LNCAP (cell line): ENCODE measurements at regions not wholly inside any gene's neighbourhood (a gene's known extent, or its start where the extent isn't known, plus 50 kb on each side); places are given as distances from the start of the nearest gene placed in this dataset.

Experiments
- TF ChIP-seq, protein P1 (sequence below): fragments of 450-650 bp; IDR thresholded peaks from 2 replicates; pipeline ENCODE4 v1.5.1; 2017; ENCODE audit warnings: mild to moderate bottlenecking

DNA sequence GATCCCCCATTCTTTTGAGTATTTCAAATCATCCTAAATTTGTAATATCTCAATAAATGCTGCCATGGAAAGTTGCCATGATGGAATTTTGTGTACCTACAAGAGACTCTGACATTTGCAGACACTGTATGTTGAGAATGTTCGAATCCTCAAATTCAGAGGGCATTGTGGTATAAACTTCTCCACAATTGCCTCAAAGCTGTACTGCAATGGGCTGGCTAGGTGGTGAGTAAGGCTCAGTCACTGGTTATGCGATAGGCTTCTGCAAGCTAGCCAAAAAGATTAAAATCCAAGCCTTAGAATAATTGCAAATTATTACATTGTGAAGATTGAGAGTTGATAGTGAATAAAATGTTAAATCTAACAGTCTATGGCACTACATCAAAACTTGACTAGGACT lies 130.2 kb upstream of the CEP162 start:
- TF ChIP-seq, protein P1, sequence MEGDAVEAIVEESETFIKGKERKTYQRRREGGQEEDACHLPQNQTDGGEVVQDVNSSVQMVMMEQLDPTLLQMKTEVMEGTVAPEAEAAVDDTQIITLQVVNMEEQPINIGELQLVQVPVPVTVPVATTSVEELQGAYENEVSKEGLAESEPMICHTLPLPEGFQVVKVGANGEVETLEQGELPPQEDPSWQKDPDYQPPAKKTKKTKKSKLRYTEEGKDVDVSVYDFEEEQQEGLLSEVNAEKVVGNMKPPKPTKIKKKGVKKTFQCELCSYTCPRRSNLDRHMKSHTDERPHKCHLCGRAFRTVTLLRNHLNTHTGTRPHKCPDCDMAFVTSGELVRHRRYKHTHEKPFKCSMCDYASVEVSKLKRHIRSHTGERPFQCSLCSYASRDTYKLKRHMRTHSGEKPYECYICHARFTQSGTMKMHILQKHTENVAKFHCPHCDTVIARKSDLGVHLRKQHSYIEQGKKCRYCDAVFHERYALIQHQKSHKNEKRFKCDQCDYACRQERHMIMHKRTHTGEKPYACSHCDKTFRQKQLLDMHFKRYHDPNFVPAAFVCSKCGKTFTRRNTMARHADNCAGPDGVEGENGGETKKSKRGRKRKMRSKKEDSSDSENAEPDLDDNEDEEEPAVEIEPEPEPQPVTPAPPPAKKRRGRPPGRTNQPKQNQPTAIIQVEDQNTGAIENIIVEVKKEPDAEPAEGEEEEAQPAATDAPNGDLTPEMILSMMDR, result no peak

DNA sequence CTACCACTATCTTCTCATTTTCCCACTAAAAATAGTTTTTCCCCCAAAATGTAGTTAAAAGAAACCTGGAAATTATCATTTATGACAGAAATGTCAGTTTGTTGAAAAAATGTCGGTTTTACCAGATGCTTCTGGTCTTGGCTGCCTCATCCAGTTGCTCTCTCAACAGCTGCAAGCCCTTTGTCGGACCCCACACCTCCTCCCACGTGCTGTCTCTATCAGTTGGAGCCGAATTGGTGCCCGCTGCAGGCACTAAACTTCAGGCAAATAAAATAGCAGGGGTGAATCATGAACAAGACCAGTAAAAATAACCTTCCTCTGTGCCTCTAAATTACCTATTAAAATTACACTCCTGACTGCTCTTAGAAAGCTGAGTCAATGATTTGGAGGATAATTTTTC lies 129.5 kb upstream of the CEP162 start:
- TF ChIP-seq, protein P1, result no peak

DNA sequence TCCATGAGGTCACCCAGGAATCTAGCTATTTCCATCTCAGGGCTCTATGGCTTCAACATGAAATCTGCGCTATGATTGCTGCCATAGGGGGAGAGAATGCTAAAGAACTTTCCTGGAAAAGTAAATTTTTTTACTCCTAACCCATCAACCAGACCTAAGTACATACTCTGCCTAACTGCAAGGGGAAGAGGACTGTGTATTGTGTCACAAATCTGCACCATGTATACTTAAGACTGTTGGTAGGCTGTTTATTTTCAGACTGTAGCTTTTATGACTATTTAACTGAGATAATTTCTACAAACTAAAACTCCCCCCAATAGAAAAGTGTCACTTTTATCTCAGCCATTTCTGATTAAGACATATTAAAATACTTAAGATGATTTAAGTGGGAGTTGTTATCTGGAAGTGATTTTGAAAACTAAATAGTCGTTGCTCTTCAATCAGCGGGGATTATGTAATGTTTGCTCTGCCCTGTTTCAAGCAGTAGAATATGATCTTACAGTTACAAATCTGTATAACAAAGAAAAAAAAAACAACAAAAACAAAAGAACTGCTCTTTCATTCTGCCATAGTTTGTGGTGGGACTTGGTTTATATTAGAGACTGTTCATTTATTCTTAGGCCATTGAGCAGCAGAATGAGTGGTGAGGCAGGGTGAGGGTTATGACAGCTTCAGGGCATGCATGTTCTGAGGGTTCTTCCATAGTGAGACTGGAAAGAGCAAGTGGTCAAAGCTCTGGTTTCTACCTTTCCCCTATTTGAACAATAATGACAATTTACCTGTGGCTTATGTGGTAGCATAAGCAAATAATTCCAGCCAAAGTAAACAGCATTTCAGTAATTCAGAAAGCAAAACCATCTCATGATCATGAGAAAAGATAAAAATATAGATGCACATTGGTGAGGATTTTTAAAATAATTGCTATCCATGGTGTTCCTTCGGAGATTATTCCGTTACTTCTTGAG lies 126.3 kb upstream of the CEP162 start:
- TF ChIP-seq, protein P1, result no peak

DNA sequence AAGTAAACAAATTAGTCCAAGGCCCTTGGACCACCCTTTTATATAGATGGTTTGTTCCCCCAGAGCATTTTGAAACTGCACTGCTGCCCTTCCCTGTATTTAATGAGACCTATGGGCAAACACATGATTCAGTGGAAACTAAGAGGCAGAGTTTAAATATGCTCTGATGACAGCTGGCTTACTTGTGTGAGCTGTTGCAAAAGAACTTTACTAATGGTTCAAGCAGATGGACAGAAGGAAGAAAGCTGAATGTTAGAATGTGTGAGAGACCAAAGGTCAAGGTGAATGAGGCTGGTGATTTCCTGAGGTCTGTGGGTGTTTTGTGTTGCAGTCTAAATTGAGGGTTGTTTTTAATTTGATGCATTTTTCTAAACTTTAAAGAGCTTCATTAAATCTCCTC lies 123.0 kb upstream of the CEP162 start:
- TF ChIP-seq, protein P1, result no peak

DNA sequence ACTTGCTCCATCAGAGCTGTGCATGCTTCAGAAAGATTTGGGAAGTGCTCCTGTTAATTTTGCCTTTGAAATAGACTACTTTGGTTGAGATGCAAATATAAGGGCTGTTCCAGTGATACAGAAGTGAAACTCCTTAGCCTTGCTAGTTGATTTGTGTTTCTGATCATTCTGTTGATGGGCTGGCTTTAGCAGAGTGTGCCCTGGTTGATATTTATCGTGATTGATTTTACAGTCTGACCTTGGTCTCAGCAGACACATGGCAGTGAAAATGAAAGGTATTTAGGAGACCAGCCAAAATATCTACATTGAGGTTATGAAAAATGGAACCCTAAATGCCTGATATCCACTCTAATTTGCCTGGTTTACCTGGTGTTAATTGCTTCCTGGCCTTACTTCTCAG lies 122.1 kb upstream of the CEP162 start:
- TF ChIP-seq, protein P1, result no peak

DNA sequence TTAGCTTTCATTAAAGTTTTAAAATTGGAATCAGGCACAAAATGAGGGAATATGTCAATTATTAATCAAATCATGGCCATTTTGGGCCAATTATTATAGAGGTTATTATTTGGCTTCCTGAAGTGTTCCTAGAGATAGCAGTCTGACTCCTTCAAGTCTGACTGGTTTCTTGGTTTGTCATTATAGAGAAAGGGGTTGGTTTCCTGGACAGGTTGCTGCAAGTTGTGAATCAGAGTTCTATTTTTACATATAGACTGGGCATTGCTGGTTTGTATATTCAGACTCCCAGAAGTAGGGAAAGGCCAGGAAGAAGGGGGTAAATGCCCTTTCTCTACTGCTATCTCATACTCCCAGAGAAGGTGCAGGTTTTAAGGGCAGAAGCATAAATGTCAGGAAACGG lies 121.4 kb upstream of the CEP162 start:
- TF ChIP-seq, protein P1, result no peak

DNA sequence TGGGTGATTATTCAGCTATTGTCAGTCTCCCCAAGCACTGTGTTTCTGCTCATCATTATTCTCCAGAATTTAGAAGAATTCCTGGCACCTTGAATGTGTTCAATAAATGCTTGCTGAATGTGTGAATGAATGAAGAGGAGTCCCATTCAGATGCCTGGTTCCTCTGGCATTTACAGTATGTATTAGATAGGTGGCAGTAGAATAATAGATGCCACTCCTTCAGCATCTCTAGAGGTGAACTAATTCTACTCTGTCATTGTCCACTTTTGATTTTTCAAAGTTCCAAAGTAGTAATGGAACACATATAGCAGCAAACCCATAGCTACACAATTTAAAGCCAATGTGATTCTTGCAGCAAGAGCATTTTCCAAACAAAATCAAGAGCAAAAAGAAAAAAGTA lies 118.9 kb upstream of the CEP162 start:
- TF ChIP-seq, protein P1, result no peak
